CD14-positive monocyte (primary cell): ENCODE measurements at regions not wholly inside any gene's neighbourhood (a gene's known extent, or its start where the extent isn't known, plus 50 kb on each side); places are given as distances from the start of the nearest gene placed in this dataset.

Experiments used
- DNase-seq, 3 donors: peaks; one replicate each; pipeline ENCODE4 v3.0.0-alpha.2; 2011 to 2022
- H2AFZ ChIP-seq: 2 replicates; pipeline ENCODE4 v1.6.0; 2012; ENCODE audit warnings: mild to moderate bottlenecking, low read depth, low read length, inconsistent platforms; ENCODE audit not compliant: insufficient read depth, poor library complexity, severe bottlenecking
- H3K27ac ChIP-seq, 2 donors: 1 replicate in 1 of 2; 2 replicates in 1 of 2; pipeline ENCODE4 v1.5.1; 2012 to 2013; ENCODE audit warnings: low read length in 2 of 2, control low read depth in 1 of 2, inconsistent platforms in 1 of 2, low read depth in 1 of 2, mild to moderate bottlenecking in 1 of 2
- H3K27me3 ChIP-seq, 2 donors: one replicate each; pipeline versions ENCODE4 v1.6.0 to v1.6.1; 2011 to 2013; ENCODE audit warnings: low read length in 2 of 2; ENCODE audit not compliant: control insufficient read depth in 2 of 2, insufficient read depth in 2 of 2
- H3K36me3 ChIP-seq, 2 donors: replicated peaks in 1 of 2; 1 replicate in 1 of 2; 2 replicates in 1 of 2; pipeline versions ENCODE4 v1.5.1 to v1.6.1; 2012 to 2013; ENCODE audit warnings: low read length in 2 of 2, control low read depth in 1 of 2, inconsistent platforms in 1 of 2, mild to moderate bottlenecking in 1 of 2; ENCODE audit not compliant: insufficient read depth in 2 of 2, control insufficient read depth in 1 of 2
- H3K4me1 ChIP-seq, 2 donors: 1 replicate in 1 of 2; 2 replicates in 1 of 2; pipeline versions ENCODE4 v1.5.1 to v1.6.1; 2012 to 2013; ENCODE audit warnings: low read length in 2 of 2, control low read depth in 1 of 2, inconsistent platforms in 1 of 2, mild to moderate bottlenecking in 1 of 2, moderate library complexity in 1 of 2; ENCODE audit not compliant: insufficient read depth in 2 of 2, control insufficient read depth in 1 of 2
- H3K4me2 ChIP-seq: replicated peaks from 2 replicates; pipeline ENCODE3; 2012; ENCODE audit warnings: low read length, moderate library complexity, mild to moderate bottlenecking; ENCODE audit not compliant: poor library complexity, severe bottlenecking; ENCODE audit errors: extremely low read depth
- H3K4me3 ChIP-seq, 3 experiments: fragments of 200-600 bp in 1 of 3; sonication (generic) in 1 of 3; replicated peaks in 1 of 3; 1 replicate in 2 of 3; 2 replicates in 1 of 3; pipeline ENCODE4 v1.5.1; 2011 to 2013; ENCODE audit warnings: low read length in 3 of 3, mild to moderate bottlenecking in 3 of 3, control low read depth in 2 of 3, low read depth in 2 of 3, inconsistent platforms in 1 of 3, moderate library complexity in 1 of 3
- H3K79me2 ChIP-seq: 2 replicates; pipeline ENCODE4 v1.6.0; 2012; ENCODE audit warnings: mild to moderate bottlenecking, control low read depth, inconsistent platforms, low read length, moderate library complexity; ENCODE audit not compliant: insufficient read depth
- H3K9ac ChIP-seq: 2 replicates; pipeline ENCODE4 v1.6.0; 2017; ENCODE audit warnings: low read length, mild to moderate bottlenecking; ENCODE audit not compliant: insufficient read depth, poor library complexity, severe bottlenecking
- H3K9me3 ChIP-seq, 2 donors: replicated peaks in 1 of 2; 1 replicate in 1 of 2; 2 replicates in 1 of 2; pipeline versions ENCODE4 v1.5.1 to v1.6.1; 2012 to 2013; ENCODE audit warnings: low read length in 2 of 2, control low read depth in 1 of 2; ENCODE audit not compliant: control insufficient read depth in 1 of 2, insufficient read depth in 1 of 2
- H4K20me1 ChIP-seq: 2 replicates; pipeline ENCODE4 v1.6.0; 2012; ENCODE audit warnings: mild to moderate bottlenecking, low read length, control low read depth, moderate library complexity; ENCODE audit not compliant: insufficient read depth
- H3K27ac Mint-ChIP-seq, 7 donors: one replicate each; pipeline ENCODE4 v1.8.0; 2020; ENCODE audit warnings: mild to moderate bottlenecking in 7 of 7, mixed read lengths in 7 of 7, moderate library complexity in 6 of 7, inconsistent platforms in 2 of 7
- H3K27me3 Mint-ChIP-seq, 3 donors: one replicate each; pipeline ENCODE4 v1.8.0; 2021 to 2022; ENCODE audit warnings: low read depth in 3 of 3, mild to moderate bottlenecking in 3 of 3, mixed read lengths in 3 of 3, moderate library complexity in 3 of 3, inconsistent platforms in 1 of 3
- H3K36me3 Mint-ChIP-seq, 2 donors: one replicate each; pipeline ENCODE4 v1.8.0; 2020; ENCODE audit warnings: mixed read lengths in 2 of 2, inconsistent platforms in 1 of 2, mild to moderate bottlenecking in 1 of 2
- H3K4me1 Mint-ChIP-seq: one replicate; pipeline ENCODE4 v1.8.0; 2020; ENCODE audit warnings: mild to moderate bottlenecking, mixed read lengths
- H3K4me3 Mint-ChIP-seq, 2 donors: one replicate each; pipeline ENCODE4 v1.8.0; 2020; ENCODE audit warnings: mild to moderate bottlenecking in 2 of 2, mixed read lengths in 2 of 2, moderate library complexity in 1 of 2
- H3K9me3 Mint-ChIP-seq, 7 donors: one replicate each; pipeline ENCODE4 v1.8.0; 2020 to 2022; ENCODE audit warnings: mixed read lengths in 7 of 7, mild to moderate bottlenecking in 6 of 7, moderate library complexity in 6 of 7, inconsistent platforms in 2 of 7
- WGBS: methylation state at CpG from one replicate; pipeline ENCODE4 v1.1.5; 2013; ENCODE audit warnings: missing lambda C conversion rate; ENCODE audit not compliant: insufficient coverage; 5-methylcytosine and 5-hydroxymethylcytosine counted together
- intact Hi-C, 2 donors: fragments of 100-400 bp; cut with micrococcal nuclease; formaldehyde crosslinking; loops; one replicate each; pipeline versions ENCODE4 v1.15.0 to v1.15.1; 2023
- TF ChIP-seq, protein P1 (sequence below): fragments of 200-600 bp; IDR thresholded peaks from one replicate; pipeline ENCODE4 v1.8.0; 2022; ENCODE audit warnings: antibody characterized with exemption, mild to moderate bottlenecking

DNA sequence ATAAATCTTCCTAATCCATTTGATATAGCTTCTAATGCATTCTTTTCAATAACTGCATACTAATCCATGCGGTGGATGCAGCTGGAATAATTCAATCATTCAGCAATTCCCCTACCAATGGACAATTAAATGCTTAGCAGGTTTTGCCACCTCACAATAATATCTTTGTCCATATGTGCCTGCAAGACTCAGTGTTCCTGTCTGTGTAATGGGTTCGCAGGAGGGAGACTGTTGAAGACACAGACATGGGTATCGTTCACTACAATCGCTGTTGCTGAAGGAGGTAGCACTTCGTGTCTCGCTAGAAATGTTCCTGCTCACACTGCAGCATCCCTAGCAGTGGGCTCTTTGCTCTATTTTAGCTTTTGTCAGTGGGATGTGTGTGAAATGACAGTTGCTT, 214.4 kb downstream of the MED10 start:
- Histone ChIP-seq H3K36me3 (no peaks in the 10 kb centered on the region), H3K27me3 (no peaks in the 10 kb centered on the region)

DNA sequence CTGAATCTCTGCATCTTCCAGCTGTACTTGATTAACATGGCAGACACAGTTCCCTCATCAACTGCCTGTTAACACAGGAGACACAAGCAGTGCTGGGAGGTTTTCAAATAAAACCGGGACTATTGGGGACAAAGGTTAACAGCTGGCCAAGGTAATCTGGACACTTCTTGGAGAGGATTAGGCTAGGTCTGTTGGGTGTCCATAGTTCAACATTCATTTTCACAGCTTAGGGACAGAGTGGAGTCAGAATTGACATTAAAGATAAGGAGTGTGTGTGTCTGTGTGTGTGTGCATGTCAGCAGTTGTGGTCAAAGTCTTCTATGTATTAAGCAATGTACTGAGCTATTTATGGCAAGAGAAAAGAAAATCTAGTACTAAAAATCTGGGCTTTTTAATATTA, 216.2 kb downstream of the MED10 start:
- H3K4me2 ChIP-seq: no peak overlapping the region
- no peak overlapping the region for H3K4me3 Mint-ChIP-seq
- H3K4me1 ChIP-seq: no peaks in the 10 kb centered on the region
- H3K36me3 ChIP-seq: no peaks in the 10 kb centered on the region
- intact Hi-C loops: no loop called here
- peaks cover 0 to 6% (median 2%) of the 10 kb centered on the region in 3 donors for H3K27me3 Mint-ChIP-seq
- WGBS: 67% methylated on average over 1 of the region's 1 CpG
- no peaks in the 10 kb centered on the region for H3K36me3 Mint-ChIP-seq
- no peaks in the 10 kb centered on the region for H4K20me1 ChIP-seq
- no peaks in the 10 kb centered on the region for H3K79me2 ChIP-seq
- no peak overlapping the region for H2AFZ ChIP-seq
- H3K9ac ChIP-seq: no peak overlapping the region
- H3K9me3 Mint-ChIP-seq: peaks cover 0 to 5% (median 0%) of the 10 kb centered on the region in 7 donors
- H3K4me3 ChIP-seq: no peak overlapping the region
- H3K27ac Mint-ChIP-seq: no peak overlapping the region
- no peak for DNase-seq
- no peaks in the 10 kb centered on the region for H3K27me3 ChIP-seq
- no peak overlapping the region for H3K27ac ChIP-seq
- TF ChIP-seq, protein P1, sequence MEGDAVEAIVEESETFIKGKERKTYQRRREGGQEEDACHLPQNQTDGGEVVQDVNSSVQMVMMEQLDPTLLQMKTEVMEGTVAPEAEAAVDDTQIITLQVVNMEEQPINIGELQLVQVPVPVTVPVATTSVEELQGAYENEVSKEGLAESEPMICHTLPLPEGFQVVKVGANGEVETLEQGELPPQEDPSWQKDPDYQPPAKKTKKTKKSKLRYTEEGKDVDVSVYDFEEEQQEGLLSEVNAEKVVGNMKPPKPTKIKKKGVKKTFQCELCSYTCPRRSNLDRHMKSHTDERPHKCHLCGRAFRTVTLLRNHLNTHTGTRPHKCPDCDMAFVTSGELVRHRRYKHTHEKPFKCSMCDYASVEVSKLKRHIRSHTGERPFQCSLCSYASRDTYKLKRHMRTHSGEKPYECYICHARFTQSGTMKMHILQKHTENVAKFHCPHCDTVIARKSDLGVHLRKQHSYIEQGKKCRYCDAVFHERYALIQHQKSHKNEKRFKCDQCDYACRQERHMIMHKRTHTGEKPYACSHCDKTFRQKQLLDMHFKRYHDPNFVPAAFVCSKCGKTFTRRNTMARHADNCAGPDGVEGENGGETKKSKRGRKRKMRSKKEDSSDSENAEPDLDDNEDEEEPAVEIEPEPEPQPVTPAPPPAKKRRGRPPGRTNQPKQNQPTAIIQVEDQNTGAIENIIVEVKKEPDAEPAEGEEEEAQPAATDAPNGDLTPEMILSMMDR: no peak
- no peaks in the 10 kb centered on the region for H3K9me3 ChIP-seq
- no peaks in the 10 kb centered on the region for H3K4me1 Mint-ChIP-seq

More for the DNA sequence above, 214.4 kb downstream of the MED10 start:
- Histone ChIP-seq H3K9me3 (no peaks in the 10 kb centered on the region), H3K4me2 (no peak overlapping the region), H3K79me2 (no peaks in the 10 kb centered on the region), H3K4me1 (no peaks in the 10 kb centered on the region), H3K9ac (no peak overlapping the region), H2AFZ (no peak overlapping the region), H3K27ac (no peak overlapping the region), H3K4me3 (no peak overlapping the region), H4K20me1 (no peaks in the 10 kb centered on the region)
- 81% methylated on average over 5 of the region's 6 CpGs for WGBS
- Mint-ChIP-seq H3K4me3 (no peak overlapping the region), H3K36me3 (no peaks in the 10 kb centered on the region), H3K9me3 (peaks cover 0 to 7% (median 0%) of the 10 kb centered on the region in 7 donors), H3K27ac (no peak overlapping the region), H3K4me1 (no peaks in the 10 kb centered on the region), H3K27me3 (peaks cover 0 to 8% (median 0%) of the 10 kb centered on the region in 3 donors)
- DNase-seq: no peak
- intact Hi-C loops: no loop called here
- TF ChIP-seq, protein P1: no peak
